ENCODE measurements at regions not wholly inside any gene's neighbourhood (a gene's known extent, or its start where the extent isn't known, plus 50 kb on each side); places are given as distances from the start of the nearest gene placed in this dataset.

- peaks cover 10% of the 10 kb centered on the region for H3K4me1 Mint-ChIP-seq
- ATAC-seq (no peak), DNase-seq (ENCODE audit: low spot score) (no peak)
- no peak overlapping the region for H3K4me3 Mint-ChIP-seq
- POLR2A ChIA-PET, result no interaction called here
- peaks cover 76% of the 10 kb centered on the region for H3K36me3 Mint-ChIP-seq
- H3K27ac Mint-ChIP-seq, result no peak overlapping the region
- CTCF ChIA-PET, result no interaction called here
- peaks cover 7% of the 10 kb centered on the region for H3K27me3 Mint-ChIP-seq (ENCODE audit: low read depth)
- TF ChIP-seq CDX4 (CRISPR knock-in tag; IDR thresholded peaks at IDR 0.05; ENCODE audit: borderline replicate concordance), result no peak
- TF ChIP-seq ZNF281 (CRISPR knock-in tag; IDR thresholded peaks at IDR 0.05), result no peak
- TF ChIP-seq NFYB (CRISPR knock-in tag; conservative IDR thresholded peaks at IDR 0.05; ENCODE audit: low read depth), result no peak
- H3K9me3 Mint-ChIP-seq, result peaks cover 89% of the 10 kb centered on the region
These were observed 320.2 kb downstream of the MEX3B start for GRCh38 chr15:81725590-81725989.

DNA sequence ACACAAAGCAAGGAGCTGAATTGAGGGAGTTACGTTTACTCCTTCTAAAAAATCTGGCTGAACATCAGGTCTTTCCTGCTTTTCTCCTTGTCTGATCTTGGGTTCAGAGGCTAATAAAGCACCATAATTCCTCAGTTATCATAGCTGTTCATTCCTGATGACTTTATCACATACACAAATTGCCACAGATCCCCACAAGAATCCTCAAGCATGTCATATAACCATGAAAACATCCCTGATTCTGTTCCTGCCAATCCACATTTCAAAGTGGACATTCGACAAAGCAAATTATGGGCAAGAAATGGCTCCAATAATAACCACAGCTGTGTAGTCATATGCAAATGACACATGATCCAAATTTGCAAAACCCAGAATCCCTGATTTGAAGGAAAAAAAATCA lies 321.3 kb downstream of the MEX3B start:
- Mint-ChIP-seq H3K9me3 (peaks cover 82% of the 10 kb centered on the region), H3K36me3 (peaks cover 68% of the 10 kb centered on the region)
- TF ChIP-seq TEAD1 (CRISPR knock-in tag; IDR thresholded peaks at IDR 0.05), result no peak

GRCh38 chr15:81723701-81724100 lies 322.1 kb downstream of the MEX3B start:
- Mint-ChIP-seq H3K9me3 (peaks cover 75% of the 10 kb centered on the region), H3K36me3 (peaks cover 60% of the 10 kb centered on the region), H3K4me3 (no peak overlapping the region), H3K27me3 (ENCODE audit: low read depth) (peaks cover 7% of the 10 kb centered on the region), H3K27ac (no peak overlapping the region), H3K4me1 (no peaks in the 10 kb centered on the region)
- ChIA-PET CTCF (no interaction called here), POLR2A (no interaction called here)
- DNase-seq (ENCODE audit: low spot score) (no peak), ATAC-seq (no peak)
- TF ChIP-seq SOX15 (CRISPR knock-in tag; IDR thresholded peaks at IDR 0.05) (no peak), ZBTB21 (CRISPR knock-in tag; IDR thresholded peaks at IDR 0.05; ENCODE audit: borderline replicate concordance) (no peak), TCF7 (CRISPR knock-in tag; IDR thresholded peaks at IDR 0.05; ENCODE audit: low read depth) (no peak), SP1 (CRISPR knock-in tag; conservative IDR thresholded peaks at IDR 0.05) (no peak), OVOL2 (CRISPR knock-in tag; IDR thresholded peaks at IDR 0.05; ENCODE audit: borderline replicate concordance) (no peak), ERG (CRISPR knock-in tag; IDR thresholded peaks at IDR 0.05) (no peak), NR3C1 (CRISPR knock-in tag; conservative IDR thresholded peaks at IDR 0.05; ENCODE audit: low read depth) (no peak), USF2 (CRISPR knock-in tag; IDR thresholded peaks at IDR 0.05) (no peak), MLX (CRISPR knock-in tag; IDR thresholded peaks at IDR 0.05) (no peak), NFYB (CRISPR knock-in tag; conservative IDR thresholded peaks at IDR 0.05; ENCODE audit: low read depth) (no peak), GABPB1 (CRISPR knock-in tag; IDR thresholded peaks at IDR 0.05) (no peak), ZNF138 (CRISPR knock-in tag; conservative IDR thresholded peaks at IDR 0.05) (no peak), ZNF317 (CRISPR knock-in tag; IDR thresholded peaks at IDR 0.05; ENCODE audit: borderline replicate concordance, low read depth) (no peak), ZNF416 (CRISPR knock-in tag; IDR thresholded peaks at IDR 0.05) (no peak), PRRX2 (CRISPR knock-in tag; IDR thresholded peaks at IDR 0.05) (no peak), ZNF671 (CRISPR knock-in tag; IDR thresholded peaks at IDR 0.05) (no peak), ZBTB43 (CRISPR knock-in tag; IDR thresholded peaks at IDR 0.05) (no peak), ZNF396 (CRISPR knock-in tag; IDR thresholded peaks at IDR 0.05; ENCODE audit: borderline replicate concordance) (no peak)
- TF ChIP-seq, protein P1, sequence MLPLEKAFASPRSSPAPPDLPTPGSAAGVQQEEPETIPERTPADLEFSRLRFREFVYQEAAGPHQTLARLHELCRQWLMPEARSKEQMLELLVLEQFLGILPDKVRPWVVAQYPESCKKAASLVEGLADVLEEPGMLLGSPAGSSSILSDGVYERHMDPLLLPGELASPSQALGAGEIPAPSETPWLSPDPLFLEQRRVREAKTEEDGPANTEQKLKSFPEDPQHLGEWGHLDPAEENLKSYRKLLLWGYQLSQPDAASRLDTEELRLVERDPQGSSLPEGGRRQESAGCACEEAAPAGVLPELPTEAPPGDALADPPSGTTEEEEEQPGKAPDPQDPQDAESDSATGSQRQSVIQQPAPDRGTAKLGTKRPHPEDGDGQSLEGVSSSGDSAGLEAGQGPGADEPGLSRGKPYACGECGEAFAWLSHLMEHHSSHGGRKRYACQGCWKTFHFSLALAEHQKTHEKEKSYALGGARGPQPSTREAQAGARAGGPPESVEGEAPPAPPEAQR (CRISPR knock-in tag; IDR thresholded peaks at IDR 0.05), result no peak

More for the DNA sequence above, 321.3 kb downstream of the MEX3B start:
- CTCF ChIA-PET, result no interaction called here
- no peak for ATAC-seq
- Mint-ChIP-seq H3K27ac (no peak overlapping the region), H3K27me3 (ENCODE audit: low read depth) (peaks cover 7% of the 10 kb centered on the region), H3K4me3 (no peak overlapping the region), H3K4me1 (peaks cover 3% of the 10 kb centered on the region)
- DNase-seq (ENCODE audit: low spot score), result no peak
- POLR2A ChIA-PET, result no interaction called here
